HEK293 (cell line): ENCODE measurements at regions not wholly inside any gene's neighbourhood (a gene's known extent, or its start where the extent isn't known, plus 50 kb on each side); places are given as distances from the start of the nearest gene placed in this dataset.

ENCODE experiments used
- CTCF ChIP-seq: fragments of 450-650 bp; formaldehyde crosslinking; IDR thresholded peaks from 2 replicates; pipeline ENCODE4 v1.5.1; 2016; ENCODE audit warnings: missing biosample characterization, missing genetic modification characterization
- REST ChIP-seq: fragments of 450-650 bp; formaldehyde crosslinking; IDR thresholded peaks from 2 replicates; pipeline ENCODE4 v1.5.1; 2016; ENCODE audit warnings: missing biosample characterization, missing genetic modification characterization
- ZNF223 ChIP-seq: fragments of 450-650 bp; formaldehyde crosslinking; IDR thresholded peaks from 2 replicates; pipeline ENCODE4 v1.5.1; 2016; ENCODE audit warnings: missing biosample characterization, missing genetic modification characterization
- ZNF24 ChIP-seq: fragments of 450-650 bp; formaldehyde crosslinking; IDR thresholded peaks from 2 replicates; pipeline ENCODE4 v1.5.1; 2016; ENCODE audit warnings: missing biosample characterization, missing genetic modification characterization
- ZNF26 ChIP-seq: fragments of 450-650 bp; formaldehyde crosslinking; IDR thresholded peaks from 2 replicates; pipeline ENCODE4 v1.5.1; 2016; ENCODE audit warnings: missing biosample characterization, missing genetic modification characterization
- ZNF274 ChIP-seq, 2 experiments: fragments of 200-500 bp in 1 of 2; fragments of 450-650 bp in 1 of 2; sonication (Bioruptor generic) in 1 of 2; formaldehyde crosslinking in 1 of 2; IDR thresholded peaks; 2 replicates each; pipeline versions ENCODE4 v1.5.1 to v1.6.1; 2014 to 2016; ENCODE audit warnings: borderline replicate concordance in 1 of 2, inconsistent platforms in 1 of 2, low read length in 1 of 2, missing biosample characterization in 1 of 2, missing genetic modification characterization in 1 of 2
- ZNF280D ChIP-seq: fragments of 450-650 bp; formaldehyde crosslinking; IDR thresholded peaks from 2 replicates; pipeline ENCODE4 v1.5.1; 2016; ENCODE audit warnings: missing biosample characterization, missing genetic modification characterization
- ZNF518A ChIP-seq: fragments of 450-650 bp; formaldehyde crosslinking; conservative IDR thresholded peaks from 2 replicates; pipeline ENCODE4 v1.5.1; 2016; ENCODE audit warnings: low read depth, missing biosample characterization, missing genetic modification characterization

GRCh38 chr11:112817376-112817775 is 143.8 kb upstream of the NCAM1 start:
- no peak for TF ChIP-seq REST
- no peak for TF ChIP-seq ZNF518A (tag by site-specific recombination)
- no peak for TF ChIP-seq ZNF26
- no peak for TF ChIP-seq ZNF24
- no peak for TF ChIP-seq ZNF280D (tag by site-specific recombination)
- no peak for TF ChIP-seq CTCF (tag by site-specific recombination)
- no peak for TF ChIP-seq ZNF223
- TF ChIP-seq ZNF274 (IDR thresholded peaks at IDR 0.05; ENCODE audit: low read length) = no peak
- TF ChIP-seq ZNF274 (tag by site-specific recombination; IDR thresholded peaks at IDR 0.05; ENCODE audit: borderline replicate concordance) = no peak
